Nephron progenitor cell (in vitro differentiated cells): ENCODE measurements at regions not wholly inside any gene's neighbourhood (a gene's known extent, or its start where the extent isn't known, plus 50 kb on each side); places are given as distances from the start of the nearest gene placed in this dataset.

ENCODE experiments used
- DNase-seq: peaks from one replicate; pipeline ENCODE4 v3.0.0; 2021
- H3K27ac Mint-ChIP-seq: 2 replicates; pipeline ENCODE4 v1.8.0; 2021; ENCODE audit warnings: mild to moderate bottlenecking, moderate library complexity, mixed read lengths
- H3K27me3 Mint-ChIP-seq: 2 replicates; pipeline ENCODE4 v1.8.0; 2021; ENCODE audit warnings: mild to moderate bottlenecking, low read depth, mixed read lengths; ENCODE audit not compliant: poor library complexity
- H3K36me3 Mint-ChIP-seq: 2 replicates; pipeline ENCODE4 v1.8.0; 2021; ENCODE audit warnings: low read depth, mixed read lengths
- H3K4me1 Mint-ChIP-seq: 2 replicates; pipeline ENCODE4 v1.8.0; 2021; ENCODE audit warnings: mixed read lengths
- H3K4me3 Mint-ChIP-seq: 2 replicates; pipeline ENCODE4 v1.8.0; 2021; ENCODE audit warnings: mild to moderate bottlenecking, moderate library complexity, mixed read lengths
- H3K9me3 Mint-ChIP-seq: 2 replicates; pipeline ENCODE4 v1.8.0; 2021; ENCODE audit warnings: mild to moderate bottlenecking, moderate library complexity, mixed read lengths
- TF ChIP-seq, protein P1 (sequence below): fragments of 200-600 bp; sonication (generic); IDR thresholded peaks from 2 replicates; pipeline ENCODE4 v1.5.0; 2021; ENCODE audit warnings: antibody characterized with exemption

GRCh38 chr2:23058435-23058834 is 326.5 kb upstream of the KLHL29 start:
- TF ChIP-seq, protein P1, sequence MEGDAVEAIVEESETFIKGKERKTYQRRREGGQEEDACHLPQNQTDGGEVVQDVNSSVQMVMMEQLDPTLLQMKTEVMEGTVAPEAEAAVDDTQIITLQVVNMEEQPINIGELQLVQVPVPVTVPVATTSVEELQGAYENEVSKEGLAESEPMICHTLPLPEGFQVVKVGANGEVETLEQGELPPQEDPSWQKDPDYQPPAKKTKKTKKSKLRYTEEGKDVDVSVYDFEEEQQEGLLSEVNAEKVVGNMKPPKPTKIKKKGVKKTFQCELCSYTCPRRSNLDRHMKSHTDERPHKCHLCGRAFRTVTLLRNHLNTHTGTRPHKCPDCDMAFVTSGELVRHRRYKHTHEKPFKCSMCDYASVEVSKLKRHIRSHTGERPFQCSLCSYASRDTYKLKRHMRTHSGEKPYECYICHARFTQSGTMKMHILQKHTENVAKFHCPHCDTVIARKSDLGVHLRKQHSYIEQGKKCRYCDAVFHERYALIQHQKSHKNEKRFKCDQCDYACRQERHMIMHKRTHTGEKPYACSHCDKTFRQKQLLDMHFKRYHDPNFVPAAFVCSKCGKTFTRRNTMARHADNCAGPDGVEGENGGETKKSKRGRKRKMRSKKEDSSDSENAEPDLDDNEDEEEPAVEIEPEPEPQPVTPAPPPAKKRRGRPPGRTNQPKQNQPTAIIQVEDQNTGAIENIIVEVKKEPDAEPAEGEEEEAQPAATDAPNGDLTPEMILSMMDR = no peak
- Mint-ChIP-seq H3K27me3 (peaks cover 24% of the 10 kb centered on the region), H3K4me3 (no peak overlapping the region), H3K27ac (no peak overlapping the region), H3K36me3 (no peaks in the 10 kb centered on the region), H3K9me3 (no peaks in the 10 kb centered on the region), H3K4me1 (no peaks in the 10 kb centered on the region)
- DNase-seq = no peak

DNA sequence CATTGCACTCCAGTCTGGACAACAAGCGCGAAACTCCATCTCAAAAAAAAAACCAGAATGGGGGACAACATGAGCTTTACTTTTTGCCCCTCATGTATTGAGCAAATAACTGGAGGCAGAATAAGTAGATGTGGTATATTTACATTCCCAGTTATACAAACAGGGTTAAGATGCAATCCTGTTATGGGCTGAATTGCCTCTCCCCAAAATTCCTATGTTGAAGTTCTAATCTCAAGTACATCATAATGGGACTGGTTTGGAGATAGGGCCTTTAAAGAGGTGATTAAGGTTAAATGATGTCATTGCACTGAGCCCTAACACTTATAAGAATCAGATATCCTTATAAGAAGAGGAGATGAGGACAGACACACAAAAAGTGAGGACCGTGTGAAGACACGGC is 319.8 kb upstream of the KLHL29 start:
- H3K36me3 Mint-ChIP-seq = no peaks in the 10 kb centered on the region
- peaks cover 14% of the 10 kb centered on the region for H3K27me3 Mint-ChIP-seq
- no peak overlapping the region for H3K27ac Mint-ChIP-seq
- H3K4me1 Mint-ChIP-seq = no peaks in the 10 kb centered on the region
- no peak for DNase-seq
- H3K9me3 Mint-ChIP-seq = no peaks in the 10 kb centered on the region
- TF ChIP-seq, protein P1 = no peak
- no peak overlapping the region for H3K4me3 Mint-ChIP-seq

- Mint-ChIP-seq H3K36me3 (no peaks in the 10 kb centered on the region), H3K4me1 (no peaks in the 10 kb centered on the region), H3K27ac (no peak overlapping the region), H3K27me3 (peaks cover 11% of the 10 kb centered on the region), H3K4me3 (no peak overlapping the region), H3K9me3 (no peaks in the 10 kb centered on the region)
- no peak for DNase-seq
- TF ChIP-seq, protein P1 = no peak
Observed at GRCh38 chr2:23065936-23066335, 319.0 kb upstream of the KLHL29 start.

- H3K4me3 Mint-ChIP-seq = no peak overlapping the region
- DNase-seq = no peak
- TF ChIP-seq, protein P1 = no peak
- no peaks in the 10 kb centered on the region for H3K4me1 Mint-ChIP-seq
- H3K9me3 Mint-ChIP-seq = no peaks in the 10 kb centered on the region
- no peaks in the 10 kb centered on the region for H3K36me3 Mint-ChIP-seq
- peaks cover 6% of the 10 kb centered on the region for H3K27me3 Mint-ChIP-seq
- no peak overlapping the region for H3K27ac Mint-ChIP-seq
Observed at GRCh38 chr2:23066686-23067085, 318.3 kb upstream of the KLHL29 start.

DNA sequence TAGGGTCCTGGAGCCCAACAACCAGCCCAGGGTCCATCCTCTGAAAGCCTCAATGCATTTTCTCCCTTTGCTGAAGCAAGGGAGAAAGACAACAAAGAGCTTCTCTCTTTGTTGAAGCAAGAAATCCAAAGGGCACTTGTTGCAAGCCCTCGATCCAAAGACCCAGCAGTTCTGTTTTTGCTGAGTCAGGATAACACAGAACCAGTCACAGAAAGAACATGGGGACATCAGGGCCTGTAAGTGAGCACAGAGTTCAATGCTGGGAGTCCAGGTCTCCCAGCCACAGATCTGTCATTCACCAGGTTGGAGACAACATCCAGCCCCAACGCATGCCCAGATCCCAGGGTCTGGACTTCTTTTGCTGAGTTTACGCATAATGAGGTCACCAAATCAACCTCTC is 315.8 kb upstream of the KLHL29 start:
- TF ChIP-seq, protein P1 = no peak

DNA sequence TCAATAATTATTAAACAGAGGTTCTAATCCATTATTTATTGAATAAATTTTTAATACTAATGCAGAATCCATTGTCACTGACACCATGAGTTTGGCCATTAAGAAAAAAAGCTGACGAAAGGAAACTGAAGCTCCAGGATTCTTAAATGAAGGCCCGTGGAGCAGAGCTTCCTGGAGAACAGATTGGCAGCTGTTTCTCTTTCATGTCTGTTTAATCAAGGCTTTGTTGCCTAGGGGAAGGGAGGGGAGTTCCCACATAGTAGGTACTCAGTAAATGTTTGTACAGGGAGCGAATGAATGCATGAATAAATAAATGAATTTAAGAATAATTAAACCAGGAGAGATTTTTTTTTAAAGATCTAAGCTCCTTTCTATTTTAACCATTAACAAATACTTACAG is 315.1 kb upstream of the KLHL29 start:
- no peak overlapping the region for H3K27ac Mint-ChIP-seq
- H3K9me3 Mint-ChIP-seq = no peaks in the 10 kb centered on the region

More for the DNA sequence above, 315.8 kb upstream of the KLHL29 start:
- H3K27ac Mint-ChIP-seq = no peak overlapping the region
- DNase-seq = no peak
- H3K9me3 Mint-ChIP-seq = no peaks in the 10 kb centered on the region
- H3K4me1 Mint-ChIP-seq = no peaks in the 10 kb centered on the region
- peaks cover 12% of the 10 kb centered on the region for H3K27me3 Mint-ChIP-seq
- H3K36me3 Mint-ChIP-seq = no peaks in the 10 kb centered on the region
- no peak overlapping the region for H3K4me3 Mint-ChIP-seq

More for the DNA sequence above, 315.1 kb upstream of the KLHL29 start:
- Mint-ChIP-seq H3K36me3 (no peaks in the 10 kb centered on the region), H3K4me3 (no peak overlapping the region), H3K4me1 (no peaks in the 10 kb centered on the region), H3K27me3 (peaks cover 15% of the 10 kb centered on the region)
- DNase-seq = no peak
- TF ChIP-seq, protein P1 = no peak
